GM18907 (cell line): ENCODE measurements at regions not wholly inside any gene's neighbourhood (a gene's known extent, or its start where the extent isn't known, plus 50 kb on each side); places are given as distances from the start of the nearest gene placed in this dataset.
A peak's percentile ranks its signal among the peaks of the same experiment; 100 is the strongest.

Source experiments
- ATAC-seq: cut with Tn5 transposase; IDR thresholded peaks from one replicate; pipeline ENCODE4 v1.9.1; 2021; ENCODE audit warnings: mild to moderate bottlenecking, moderate library complexity; ENCODE audit not compliant: unreplicated experiment

DNA sequence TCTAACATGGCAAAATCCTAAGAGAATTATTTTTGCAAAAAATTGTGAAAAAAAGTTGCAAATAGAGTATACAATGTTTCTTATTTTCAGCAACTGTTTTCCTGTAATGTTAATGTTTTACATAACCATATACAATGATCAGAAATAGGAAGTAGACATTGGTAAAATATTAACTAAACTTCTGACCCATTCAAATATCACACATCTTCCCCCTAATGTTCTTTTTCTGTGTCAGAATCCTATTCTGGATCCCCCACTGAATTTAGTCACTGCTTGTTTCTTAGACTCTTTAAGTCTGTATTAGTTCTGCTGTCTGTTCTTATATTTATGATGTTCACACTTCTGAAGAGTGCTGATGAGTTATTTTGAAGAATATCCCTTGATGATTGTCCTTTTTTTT, 62.0 kb downstream of the HFE start:
- ATAC-seq, result no peak

DNA sequence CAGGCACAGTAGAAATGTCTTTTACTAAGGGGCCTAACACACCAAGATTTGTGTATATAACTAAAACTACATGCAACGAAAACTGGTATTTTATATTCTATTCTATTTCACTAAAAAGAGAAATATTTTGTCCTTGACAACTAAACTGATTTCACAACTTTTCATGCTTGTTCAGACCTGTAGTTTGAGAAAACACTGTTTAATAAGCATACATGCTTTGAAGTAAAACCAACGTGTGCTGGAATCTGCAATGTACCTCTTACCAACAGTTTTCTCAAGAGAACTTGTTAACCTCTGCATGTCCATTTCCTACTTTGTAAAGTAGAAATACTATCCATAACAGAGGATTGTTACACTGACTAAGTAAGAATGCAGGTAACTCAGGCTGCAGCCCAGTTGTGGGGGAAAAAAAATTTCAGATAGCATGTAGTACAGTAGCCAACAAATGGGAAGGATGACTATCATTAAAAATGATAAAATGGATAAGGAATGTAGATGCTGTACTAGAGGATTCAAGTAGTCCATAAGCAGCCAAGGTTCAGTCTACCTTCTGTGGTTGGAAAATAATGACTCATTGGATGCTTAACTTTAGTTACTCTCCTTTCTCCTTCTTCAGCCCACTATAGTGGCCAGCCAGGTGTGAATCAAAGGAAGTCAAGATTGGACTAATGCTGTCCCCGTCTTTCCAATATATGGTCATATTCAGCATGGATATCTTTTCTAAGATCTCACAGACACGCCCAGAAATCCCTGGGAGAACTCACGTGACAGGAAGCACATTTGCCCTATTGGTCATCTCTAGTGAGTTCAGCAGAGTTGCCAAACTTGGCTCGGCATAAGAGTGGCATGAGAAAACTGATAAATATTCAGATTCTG, 65.2 kb downstream of the HFE start:
- ATAC-seq, result no peak

DNA sequence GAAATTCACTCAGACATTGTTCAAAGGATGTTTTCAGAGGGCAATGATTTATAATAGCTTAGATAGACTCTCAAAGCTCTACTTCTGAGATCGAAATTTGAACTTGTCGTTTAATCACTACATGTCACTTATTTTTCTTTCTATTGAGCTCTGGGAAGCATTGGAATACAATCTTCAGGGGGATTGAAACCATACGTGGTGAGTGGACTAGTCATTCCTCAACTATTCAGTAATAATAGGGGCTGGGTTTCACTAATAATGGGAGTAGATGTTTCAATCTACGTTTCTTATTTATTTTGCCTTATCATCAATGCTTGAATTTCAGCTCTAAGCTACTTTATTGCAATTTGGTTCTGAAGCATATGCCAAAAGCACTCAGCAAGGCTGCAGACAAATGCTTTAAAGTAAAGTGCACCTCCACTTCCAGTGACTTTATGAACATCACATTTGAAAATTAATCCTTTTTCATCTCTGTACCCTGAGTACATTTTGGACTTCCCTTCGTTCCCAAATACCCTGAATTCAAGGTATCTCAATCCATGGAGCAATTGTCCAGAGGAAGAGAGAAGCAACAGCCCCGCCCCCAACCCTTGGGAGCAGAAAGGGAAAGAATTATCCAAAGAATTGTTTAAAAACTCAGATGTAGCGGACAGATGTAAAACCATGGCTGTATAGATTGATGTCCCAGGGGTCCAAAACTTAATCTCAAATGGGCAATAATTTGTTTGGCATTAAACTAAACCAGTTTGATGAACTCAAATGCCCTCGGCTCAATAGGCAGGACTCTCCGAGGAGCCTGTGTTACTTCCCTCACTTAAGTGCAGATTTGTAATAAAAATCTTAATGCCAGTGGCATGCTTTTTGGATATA, 68.1 kb downstream of the HFE start:
- ATAC-seq, result no peak

DNA sequence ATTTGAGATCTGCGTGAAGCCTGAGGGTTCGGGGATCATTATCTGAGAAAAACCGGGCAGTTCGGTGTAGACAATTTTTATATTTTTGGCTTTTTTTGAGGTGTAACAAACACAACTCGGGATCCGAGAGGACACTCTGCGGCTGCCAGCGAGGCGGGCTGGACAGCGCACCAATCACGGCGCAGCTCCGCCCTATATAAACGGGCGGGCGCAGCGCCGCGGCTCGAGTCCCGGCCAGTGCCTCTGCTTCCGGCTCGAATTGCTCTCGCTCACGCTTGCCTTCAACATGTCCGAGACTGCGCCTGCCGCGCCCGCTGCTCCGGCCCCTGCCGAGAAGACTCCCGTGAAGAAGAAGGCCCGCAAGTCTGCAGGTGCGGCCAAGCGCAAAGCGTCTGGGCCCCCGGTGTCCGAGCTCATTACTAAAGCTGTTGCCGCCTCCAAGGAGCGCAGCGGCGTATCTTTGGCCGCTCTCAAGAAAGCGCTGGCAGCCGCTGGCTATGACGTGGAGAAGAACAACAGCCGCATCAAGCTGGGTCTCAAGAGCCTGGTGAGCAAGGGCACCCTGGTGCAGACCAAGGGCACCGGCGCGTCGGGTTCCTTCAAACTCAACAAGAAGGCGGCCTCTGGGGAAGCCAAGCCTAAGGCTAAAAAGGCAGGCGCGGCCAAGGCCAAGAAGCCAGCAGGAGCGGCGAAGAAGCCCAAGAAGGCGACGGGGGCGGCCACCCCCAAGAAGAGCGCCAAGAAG, 69.0 kb downstream of the HFE start:
- peak; percentile 48 for ATAC-seq

DNA sequence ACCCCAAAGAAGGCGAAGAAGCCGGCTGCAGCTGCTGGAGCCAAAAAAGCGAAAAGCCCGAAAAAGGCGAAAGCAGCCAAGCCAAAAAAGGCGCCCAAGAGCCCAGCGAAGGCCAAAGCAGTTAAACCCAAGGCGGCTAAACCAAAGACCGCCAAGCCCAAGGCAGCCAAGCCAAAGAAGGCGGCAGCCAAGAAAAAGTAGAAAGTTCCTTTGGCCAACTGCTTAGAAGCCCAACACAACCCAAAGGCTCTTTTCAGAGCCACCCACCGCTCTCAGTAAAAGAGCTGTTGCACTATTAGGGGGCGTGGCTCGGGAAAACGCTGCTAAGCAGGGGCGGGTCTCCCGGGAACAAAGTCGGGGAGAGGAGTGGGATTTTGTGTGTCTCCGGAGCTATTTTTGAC, 69.6 kb downstream of the HFE start:
- peak; percentile 5 for ATAC-seq

DNA sequence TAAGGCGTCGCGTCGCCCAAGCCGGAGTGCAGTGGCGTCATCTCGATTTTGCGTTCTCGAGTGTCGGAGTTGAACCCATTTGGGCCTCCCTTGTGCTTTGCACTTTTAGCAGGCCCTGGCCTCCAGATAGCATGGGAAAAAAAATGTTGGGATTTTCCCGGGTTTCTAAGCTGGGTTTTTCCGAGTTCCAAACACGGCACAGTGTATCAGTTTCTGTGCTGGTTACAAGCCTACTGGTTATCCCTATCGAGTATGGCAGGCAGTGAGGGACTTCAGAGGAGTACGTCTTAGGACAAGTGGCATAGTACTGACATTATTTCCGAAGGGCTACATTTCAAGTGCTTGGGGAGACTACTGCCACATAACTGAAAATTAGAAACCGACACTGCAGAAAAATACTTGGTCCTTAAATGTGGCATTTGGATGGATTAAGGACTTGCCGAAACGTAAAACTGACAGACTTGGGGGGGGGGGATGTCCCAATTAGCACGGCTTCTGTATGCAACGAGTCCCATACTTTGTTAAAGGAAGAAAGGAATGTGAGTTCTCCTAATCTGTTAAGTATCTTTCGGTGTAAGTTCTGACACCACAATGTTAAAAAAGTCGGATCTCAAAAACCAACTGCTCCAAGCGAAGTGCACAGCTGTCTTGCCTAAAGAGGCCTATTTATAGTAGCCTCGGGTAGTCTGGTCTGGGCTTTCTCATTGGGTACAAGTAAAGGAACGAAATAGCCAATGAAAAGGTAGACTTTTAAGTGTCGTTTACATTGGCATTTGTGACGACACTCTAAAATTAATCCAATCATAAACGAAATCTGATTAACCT, 70.2 kb downstream of the HFE start:
- peak; percentile 74 for ATAC-seq

DNA sequence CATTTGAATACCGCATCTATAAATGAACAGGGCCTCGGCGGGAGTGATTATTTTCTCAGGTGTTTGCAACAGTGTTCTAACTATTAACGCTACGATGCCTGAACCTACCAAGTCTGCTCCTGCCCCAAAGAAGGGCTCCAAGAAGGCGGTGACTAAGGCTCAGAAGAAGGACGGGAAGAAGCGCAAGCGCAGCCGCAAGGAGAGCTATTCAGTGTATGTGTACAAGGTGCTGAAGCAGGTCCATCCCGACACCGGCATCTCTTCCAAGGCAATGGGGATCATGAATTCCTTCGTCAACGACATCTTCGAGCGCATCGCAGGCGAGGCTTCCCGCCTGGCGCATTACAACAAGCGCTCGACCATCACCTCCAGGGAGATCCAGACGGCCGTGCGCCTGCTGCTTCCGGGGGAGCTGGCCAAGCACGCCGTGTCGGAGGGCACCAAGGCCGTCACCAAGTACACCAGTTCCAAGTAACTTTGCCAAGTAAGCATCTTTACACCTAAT, 70.9 kb downstream of the HFE start:
- no peak for ATAC-seq

DNA sequence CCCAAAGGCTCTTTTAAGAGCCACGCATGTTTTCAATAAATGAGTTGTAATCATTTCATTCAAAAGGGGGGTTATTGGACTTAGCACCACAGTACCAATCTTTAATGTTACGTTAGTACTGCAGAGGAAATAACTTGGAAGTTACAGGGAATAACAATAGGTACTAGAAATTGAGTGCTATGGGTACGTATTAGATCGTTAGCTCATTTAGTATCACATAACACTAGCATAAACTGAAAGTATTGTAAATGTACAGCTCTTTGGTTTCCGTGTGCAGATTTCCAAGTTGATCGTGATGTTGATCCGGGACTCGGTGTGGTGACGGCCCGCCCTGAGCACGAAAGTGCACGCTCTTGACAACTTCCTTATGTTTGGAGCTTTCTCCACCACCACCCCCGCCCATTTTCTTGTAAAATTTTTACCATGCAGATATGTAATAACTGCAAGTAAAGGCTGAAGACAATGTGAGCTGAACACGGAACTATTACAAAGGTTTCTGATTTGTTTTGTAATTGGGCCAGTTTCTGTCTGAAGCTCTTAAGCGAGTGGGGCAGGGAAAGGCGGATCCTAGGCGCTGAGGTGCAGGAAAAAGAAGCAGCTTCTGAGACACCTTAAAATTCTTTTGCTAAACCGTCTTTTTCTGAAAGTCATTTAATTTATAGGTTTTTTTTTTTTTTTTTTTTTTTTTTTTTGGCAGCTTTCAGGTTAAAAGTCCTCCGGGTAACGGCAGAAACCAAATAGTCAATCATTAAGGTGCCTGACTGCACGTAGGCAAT, 71.5 kb downstream of the HFE start:
- ATAC-seq, result no peak

DNA sequence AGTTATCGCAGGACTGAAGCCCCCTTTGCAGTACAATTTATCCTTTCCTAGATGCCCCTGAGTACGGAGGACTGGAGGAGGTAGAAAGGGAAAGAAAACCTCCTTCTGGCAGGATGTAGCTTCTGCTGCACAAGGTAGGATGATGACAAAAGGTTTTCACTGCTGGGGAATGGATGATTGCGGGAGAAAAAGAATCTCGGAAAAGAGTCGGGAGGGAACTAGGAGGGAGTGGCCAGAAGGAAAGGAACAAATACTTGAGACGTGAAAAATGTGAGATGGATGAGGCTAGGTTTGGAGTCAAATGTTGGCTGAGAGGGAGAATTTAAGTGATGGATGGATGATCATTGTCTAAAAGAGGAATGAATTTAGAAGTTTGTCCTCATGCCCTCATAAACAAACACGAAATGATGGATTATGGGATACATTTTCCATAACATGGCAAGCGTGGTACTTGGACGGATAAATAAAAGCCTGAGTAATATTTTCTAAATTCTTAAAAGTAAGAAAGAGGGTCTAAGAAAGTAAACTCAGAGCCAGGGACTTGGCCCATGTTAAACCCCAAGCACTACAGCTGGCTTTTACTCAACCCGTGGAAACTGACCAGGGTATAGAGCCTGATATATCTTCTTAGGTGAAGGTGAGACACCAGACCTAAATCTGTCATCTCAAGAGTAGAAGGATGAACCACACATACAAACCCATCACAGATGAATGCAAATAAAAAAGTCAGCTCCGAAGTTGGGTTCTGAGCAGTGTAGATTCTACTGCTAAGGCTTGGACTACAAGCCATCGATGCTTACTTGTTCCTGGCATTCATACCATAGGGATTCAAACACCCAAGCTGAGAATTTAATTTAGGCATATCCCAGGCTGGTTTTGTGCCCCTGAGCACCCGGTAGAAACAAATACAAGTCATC, 72.4 kb downstream of the HFE start:
- ATAC-seq, result no peak

DNA sequence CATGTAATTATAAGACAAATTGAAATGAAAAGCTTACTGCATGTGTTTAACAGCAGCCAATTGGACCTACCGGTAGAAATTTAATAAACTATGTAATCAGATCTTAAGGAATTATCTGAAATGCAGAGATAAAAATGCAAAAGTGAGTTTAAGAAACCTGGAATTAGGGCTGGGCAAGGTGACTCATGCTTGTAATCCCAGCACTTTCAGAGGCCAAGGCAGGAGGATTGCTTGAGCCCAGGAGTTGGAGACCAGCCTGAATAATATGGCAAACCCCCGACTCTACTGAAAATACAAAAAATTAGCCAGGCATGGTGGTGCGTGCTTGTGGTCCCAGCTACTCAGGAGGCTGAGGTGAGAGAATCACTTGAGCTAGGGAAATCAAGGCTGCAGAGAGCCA, 74.1 kb downstream of the HFE start:
- no peak for ATAC-seq

DNA sequence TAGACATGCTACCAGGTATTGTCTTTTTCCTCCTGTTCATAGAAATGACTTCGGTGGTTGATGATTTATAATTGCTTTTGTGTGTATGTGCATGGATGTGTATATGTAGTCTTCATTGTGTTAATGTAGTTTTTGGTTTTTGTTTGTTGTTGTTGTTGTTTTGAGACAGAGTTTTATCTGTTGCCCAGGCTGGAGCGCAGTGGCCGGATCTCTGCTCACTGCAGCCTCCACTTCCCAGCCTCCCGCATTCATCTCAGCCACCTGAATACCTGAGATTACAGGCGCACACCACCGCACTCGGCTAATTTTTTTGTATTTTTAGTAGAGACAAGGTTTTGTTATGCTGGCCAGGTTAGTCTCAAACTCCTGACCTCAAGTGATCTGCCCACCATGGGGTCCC, 75.2 kb downstream of the HFE start:
- no peak for ATAC-seq

DNA sequence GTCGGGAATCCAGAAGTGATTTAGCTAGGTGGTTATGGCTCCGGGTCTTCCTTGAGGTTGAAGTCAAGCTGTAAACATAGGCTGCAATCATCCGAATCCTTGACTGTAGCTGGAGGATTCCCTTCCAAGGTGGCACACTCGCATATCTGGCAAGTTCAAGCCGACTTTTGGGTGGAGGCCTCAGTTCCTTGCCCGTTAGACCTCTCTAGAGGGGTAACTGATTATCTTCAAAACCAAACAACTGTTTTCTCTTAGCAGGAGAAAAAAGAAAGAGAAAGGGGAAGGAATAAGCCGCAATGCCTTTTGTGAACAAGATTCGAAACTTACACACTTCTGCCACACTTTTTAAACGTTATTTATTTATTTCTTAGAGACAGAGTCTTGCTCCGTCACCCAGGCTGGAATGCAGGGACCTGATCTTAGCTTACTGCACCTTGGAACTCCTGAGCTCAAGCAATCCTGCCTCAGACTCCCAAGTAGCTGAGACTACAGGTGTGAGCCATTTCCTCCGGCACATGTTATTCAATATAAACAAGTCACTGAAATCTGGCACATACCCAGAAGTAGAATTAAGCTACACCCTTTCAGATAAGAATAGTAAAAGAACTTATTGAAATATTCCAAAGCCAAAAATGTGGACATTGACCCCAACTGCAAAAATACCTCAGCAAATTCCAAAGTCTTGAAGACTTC, 76.3 kb downstream of the HFE start:
- ATAC-seq, result no peak

DNA sequence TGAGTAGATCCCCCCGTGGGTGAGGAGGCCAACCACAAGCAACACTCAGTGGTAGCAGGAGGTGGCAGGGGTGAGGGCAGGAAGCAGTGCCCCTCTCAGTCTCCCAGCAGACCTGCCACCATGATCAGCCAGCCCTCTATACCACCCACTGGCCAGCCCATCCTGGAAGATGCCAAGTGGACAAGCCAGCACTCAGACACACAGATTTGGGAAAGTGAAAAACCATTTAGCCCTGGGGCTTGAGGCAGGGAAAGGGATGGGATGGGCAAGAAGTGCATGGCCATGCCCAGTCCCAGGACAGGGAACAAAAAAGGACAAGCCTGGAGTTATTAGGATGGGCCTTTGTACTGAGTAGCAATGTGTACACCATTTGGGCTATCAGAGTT, 76.9 kb downstream of the HFE start:
- no peak for ATAC-seq

DNA sequence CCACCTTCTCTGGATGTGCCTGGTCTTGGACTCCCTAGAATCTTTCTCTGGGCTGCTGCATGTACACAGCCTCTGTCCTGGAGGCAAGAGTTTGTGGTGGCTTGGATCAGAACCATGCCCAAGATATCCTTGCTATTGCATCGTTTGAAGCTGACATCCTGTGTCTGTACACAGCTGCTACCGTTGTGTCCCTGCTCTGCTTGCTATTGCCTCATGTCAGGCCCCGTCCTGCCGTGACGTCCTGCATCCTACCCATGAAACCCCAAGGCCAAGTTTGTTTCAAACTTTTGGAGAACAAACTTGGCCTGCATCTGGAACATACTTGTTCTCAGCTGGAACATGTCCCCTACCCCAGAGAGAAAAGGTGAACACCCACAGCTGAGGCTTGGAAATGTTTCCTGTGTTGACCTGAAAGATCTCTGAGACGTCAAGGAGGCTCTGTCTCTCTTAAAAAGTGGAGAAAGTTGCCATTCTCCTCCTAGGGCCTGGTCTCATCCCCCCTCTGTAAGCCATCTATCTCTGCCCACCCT, 78.1 kb downstream of the HFE start:
- no peak for ATAC-seq

DNA sequence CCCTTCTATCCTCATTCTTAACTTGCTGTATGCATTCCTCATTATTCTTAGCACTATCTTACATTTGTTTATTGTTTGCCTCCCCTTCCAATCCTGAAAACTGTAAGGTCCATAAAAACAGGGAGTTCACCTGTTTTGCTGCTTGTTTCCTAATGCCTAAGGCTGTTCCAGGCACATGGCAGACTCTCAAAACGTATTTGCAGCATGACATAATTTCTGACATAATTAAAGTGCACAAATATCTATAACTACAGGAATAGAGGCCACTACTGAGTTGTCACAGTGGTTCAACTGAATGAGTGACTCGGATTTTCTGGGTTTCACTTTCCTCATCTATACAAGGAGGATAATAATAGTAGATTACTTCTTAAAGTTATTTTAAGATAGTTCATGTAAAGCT, 83.0 kb downstream of the HFE start:
- ATAC-seq, result no peak

DNA sequence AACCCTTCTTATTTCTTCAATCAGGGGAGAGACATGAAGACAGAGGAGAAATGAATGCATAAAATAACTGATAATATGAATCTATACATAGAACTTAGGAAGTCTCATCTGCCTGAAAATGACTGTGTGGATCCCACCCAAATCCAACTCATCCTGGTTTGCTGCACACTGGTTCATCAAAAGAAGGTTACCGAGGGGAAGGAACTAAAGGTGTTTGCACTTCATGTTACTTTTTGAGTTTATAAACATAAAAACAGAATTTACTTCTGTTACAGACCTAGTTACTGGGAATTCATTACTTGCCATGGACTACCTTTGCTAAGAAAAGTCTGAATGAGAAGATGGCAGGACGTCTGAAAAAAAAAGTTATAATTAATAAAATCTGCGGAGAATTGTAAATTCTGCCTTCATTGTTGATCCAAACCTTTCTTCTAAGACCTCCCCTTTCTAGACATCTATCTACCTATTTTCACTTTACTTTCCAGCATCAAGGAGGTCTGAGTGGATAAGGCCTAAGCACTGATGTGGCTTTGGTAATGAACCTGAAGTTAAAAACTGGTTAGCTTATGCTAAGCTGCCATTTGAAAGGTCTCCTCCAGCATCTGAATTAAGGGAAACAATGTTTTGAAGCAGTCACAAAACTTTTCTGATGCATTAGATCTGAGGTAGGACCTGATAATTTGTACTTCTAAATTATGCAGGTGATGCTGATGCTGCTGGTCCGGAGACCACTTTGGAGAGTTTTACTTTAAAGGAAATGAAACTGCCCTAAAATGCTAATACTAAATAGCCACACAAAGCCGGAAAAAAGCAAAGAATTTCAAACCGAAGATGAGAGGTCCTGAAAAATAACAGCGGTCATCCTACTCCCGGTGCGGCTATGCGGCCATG, 84.0 kb downstream of the HFE start:
- ATAC-seq, result peak; percentile 5

DNA sequence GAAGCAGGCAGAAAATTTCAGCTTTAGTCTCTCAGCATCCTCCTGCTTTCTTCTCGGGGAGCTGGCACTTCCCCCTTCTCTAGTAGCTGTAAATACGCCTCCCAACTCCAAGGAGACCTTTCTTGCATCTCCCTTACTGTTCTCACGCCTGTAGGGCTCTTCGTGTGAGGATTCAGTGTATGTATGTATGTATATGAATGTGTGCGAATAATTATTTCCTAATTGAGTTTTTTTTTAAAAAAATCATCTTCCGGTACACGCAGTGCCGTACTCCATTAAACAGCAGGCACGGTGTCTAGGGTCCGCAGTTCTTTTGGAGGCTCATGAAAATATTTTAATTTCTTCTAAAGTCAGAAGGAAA, 85.4 kb downstream of the HFE start:
- ATAC-seq, result peak; percentile 35
